HG03103 (cell line): ENCODE measurements at regions not wholly inside any gene's neighbourhood (a gene's known extent, or its start where the extent isn't known, plus 50 kb on each side); places are given as distances from the start of the nearest gene placed in this dataset.

Source experiments
- ATAC-seq: cut with Tn5 transposase; IDR thresholded peaks from one replicate; pipeline ENCODE4 v1.9.1; 2021; ENCODE audit warnings: low read depth; ENCODE audit not compliant: unreplicated experiment

- no peak for ATAC-seq
These were observed 182.6 kb upstream of the THSD7B start for GRCh38 chr2:136582628-136583205.

- ATAC-seq: no peak
These were observed 193.0 kb upstream of the THSD7B start for GRCh38 chr2:136572335-136572734.

DNA sequence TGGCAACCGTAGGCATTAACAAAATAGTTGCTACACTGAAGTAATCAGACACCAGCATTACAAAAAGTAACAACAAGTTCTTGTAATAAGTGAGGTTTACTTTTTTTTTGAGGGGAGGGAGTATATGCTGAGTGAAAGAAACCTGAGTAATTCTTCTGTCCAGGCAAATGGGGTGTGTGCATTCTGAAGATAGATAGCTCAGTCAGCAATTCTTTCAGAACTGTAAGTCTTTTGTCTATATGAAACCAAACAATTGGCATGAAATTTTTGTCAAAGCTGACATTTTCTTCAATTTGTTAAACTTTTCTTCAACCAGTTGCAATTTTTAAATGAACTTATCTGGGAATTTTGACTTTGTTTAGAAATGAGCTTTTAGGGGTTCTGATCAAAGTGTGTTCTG is 208.1 kb upstream of the THSD7B start:
- ATAC-seq: no peak

- ATAC-seq: no peak
These were observed 215.2 kb upstream of the THSD7B start for GRCh38 chr2:136550181-136550580.

DNA sequence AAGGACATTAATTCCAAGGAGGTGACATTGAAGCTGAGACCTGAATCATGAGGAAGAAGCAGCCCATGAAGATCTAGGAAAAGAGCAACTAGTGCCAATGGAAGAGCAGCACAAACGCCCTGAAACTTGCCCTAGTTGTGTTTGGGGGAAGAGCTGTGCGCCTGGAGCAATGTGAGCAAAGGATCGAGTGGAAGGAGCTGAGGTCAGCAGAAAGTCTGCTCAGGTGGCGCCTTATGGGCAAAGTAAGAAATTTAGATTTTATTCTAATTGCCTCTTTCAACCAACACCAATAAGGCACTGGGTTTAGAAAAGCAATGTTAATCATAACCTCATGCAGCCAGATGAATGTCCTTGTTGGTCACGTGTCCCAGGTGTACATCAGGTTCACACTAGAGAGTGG is 226.0 kb upstream of the THSD7B start:
- ATAC-seq: no peak

GRCh38 chr2:136538489-136538888 is 226.9 kb upstream of the THSD7B start:
- ATAC-seq: no peak

GRCh38 chr2:136534811-136535210 is 230.5 kb upstream of the THSD7B start:
- no peak for ATAC-seq

DNA sequence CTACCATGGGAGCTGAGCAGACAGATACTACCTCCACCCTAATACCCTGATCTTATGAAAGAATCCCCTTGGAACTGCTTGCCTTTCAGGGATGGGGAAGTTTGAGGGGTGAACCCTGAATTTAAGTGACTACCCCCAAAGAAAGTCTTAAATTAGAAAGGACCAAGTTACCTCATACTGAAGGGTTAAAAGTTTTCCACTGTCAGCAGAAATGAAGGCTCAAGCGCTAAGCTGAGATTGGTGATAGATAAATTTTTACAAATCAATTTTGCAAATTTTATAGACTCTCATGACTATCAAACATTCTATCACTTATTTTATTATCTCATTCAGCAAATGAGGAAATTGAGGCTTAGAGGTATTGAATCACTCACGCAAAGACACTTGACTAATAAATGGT is 233.2 kb upstream of the THSD7B start:
- ATAC-seq: no peak

DNA sequence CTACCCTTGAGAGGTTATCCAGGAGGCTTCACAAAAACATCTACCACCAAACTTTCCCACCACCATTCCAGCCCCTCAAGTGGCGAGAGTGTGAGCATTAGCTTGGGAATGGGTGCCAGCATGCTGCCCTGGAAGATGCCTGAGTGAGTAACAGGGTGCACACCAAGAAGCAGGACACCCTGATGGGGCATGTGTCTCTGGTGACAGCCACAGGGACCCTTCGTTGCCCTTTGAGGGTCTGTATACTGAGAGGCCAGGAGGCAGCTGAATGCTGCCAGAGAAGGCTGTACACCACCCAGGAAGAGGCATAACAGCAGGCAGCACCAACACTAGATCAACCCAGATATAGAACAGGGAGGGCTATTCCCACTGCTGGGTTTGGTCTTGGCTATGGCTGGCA is 233.6 kb upstream of the THSD7B start:
- no peak for ATAC-seq

- no peak for ATAC-seq
These were observed 235.2 kb upstream of the THSD7B start for GRCh38 chr2:136530146-136530545.

GRCh38 chr2:136527560-136527959 is 237.8 kb upstream of the THSD7B start:
- ATAC-seq: no peak

- no peak for ATAC-seq
These were observed 242.6 kb upstream of the THSD7B start for GRCh38 chr2:136522724-136523123.

GRCh38 chr2:136517716-136518115 is 247.6 kb upstream of the THSD7B start:
- no peak for ATAC-seq

GRCh38 chr2:136510244-136510643 is 255.1 kb upstream of the THSD7B start:
- no peak for ATAC-seq

DNA sequence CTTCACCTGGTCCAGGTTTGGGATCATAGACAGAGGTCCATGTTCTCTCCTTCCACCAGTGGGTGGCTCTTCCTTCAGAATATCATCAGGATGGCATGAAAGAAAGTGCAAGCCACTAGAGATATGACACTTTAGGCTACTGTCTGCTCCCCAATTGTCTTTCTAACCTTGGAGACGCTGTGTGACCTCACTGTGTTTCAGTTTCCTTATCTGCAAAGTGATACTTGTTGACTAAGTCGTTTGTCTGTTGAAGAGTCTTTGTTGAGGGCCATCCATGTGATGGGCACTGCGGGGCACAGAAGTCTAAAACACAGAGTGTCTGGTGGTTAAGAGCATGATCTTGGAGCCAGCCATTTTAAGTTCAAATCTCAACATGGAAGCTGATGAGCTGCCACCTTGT is 259.9 kb upstream of the THSD7B start:
- no peak for ATAC-seq

DNA sequence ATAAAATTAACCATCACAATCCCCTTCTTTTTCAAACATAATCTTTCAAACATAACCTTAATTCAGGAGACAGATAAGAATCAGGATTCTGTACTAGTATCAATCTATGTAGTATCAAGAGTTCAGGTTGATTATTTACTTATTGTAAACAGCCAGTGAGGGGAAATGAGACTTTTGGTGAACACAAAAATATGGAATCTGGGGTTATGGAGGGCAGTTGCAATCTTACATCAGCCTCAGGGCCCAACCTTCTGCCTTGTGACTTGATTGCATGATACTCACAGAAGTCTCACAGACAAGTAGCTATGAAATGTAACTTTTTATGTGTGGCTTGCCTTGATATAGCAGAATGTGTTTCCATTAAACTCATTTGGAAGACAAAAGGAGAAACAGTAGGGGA is 262.7 kb upstream of the THSD7B start:
- ATAC-seq: no peak

DNA sequence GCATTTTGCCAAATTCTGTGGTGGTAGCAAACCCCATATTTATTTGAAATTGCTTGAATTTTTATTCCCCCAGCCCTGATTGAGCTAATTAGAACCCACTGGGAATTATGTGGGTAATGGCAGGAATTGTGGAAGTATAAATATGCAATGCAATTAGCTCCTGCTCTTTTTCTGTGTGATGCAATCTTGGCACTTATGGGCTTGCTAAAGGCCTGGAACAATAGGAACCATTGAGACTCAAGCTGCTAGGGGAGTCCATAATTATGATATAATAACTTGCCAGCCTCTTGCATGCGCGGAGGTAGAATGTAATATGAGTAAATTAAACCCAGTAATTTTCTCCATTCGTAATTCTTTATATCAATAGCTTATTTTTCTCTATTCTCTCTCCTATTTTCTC is 267.6 kb upstream of the THSD7B start:
- ATAC-seq: no peak

GRCh38 chr2:136496966-136497365 is 268.4 kb upstream of the THSD7B start:
- no peak for ATAC-seq

- peak; percentile 93 for ATAC-seq
These were observed 269.7 kb upstream of the THSD7B start for GRCh38 chr2:136495636-136496035.

DNA sequence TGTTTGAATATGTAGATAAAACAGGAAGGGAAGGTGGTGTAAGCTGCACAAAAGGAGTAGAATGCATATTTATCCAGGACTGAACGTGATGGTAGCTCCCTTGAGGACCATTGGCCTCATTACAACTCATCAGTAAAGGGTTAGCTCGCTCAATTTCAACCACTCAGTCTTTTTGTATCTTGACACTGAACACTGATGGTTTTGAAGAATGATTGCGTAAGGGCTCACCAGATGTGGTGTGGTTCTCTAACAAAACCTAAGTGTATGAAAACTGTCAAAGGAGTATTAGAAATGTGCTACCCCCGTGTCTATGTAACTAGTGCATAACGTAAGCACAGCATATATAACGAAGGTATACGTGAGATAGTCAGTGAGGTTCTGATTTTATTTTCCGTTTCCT is 272.4 kb upstream of the THSD7B start:
- ATAC-seq: no peak

DNA sequence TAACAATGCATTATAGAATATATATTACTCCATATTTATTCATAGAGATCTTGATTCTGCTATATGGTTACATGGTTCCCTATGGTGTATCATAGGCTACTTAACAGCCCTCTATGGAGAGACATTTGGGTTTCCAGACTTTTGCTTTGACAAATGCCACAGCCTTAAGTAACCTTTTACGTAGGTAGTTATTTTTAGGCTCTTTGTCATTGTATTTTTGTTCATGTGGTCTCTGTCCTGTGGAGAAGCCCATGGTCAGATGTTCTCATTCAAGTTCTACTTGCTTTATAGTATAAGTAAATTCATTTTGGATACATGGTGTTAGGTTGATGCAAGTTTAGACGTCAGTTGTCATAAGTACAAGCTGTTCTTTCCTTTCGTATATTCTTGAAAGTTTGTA is 275.2 kb upstream of the THSD7B start:
- ATAC-seq: no peak

DNA sequence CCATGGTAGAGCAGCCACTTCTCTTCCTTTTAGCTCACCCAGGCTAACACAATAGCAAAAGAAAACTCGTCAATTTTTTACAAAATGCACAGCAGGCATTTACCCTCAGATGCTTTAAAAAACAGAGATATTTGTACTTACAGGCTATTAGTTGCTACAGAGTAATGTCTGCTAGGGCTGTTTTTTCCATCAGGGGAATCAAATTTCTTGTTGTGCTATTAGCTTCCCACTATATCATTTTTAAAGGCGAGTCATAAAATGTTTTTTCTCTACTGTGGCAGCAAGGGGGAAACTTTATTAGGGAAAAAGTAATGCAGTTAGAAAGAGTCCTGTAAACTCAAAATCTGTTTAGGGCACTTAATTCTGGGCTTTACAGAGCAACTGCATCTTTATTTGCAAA is 277.9 kb upstream of the THSD7B start:
- ATAC-seq: no peak

DNA sequence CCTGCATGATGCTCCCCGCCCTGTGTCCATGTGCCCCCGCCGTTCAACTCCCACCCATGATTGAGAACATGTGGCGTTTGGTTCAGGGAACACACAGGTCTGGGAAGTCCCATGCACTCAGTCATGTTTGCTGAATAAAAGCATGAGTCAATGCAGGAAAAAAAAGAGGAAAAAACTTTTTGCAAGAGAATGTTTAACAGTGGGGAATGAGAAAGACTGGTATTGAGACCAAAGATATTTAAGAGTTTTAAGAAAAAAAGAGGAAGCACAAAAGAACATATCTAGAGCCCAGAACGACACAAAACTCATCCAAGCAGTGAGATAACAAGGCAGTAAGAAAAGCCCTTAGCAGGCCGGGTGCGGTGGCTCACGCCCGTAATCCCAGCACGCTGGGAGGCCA is 279.2 kb upstream of the THSD7B start:
- peak; percentile 64 for ATAC-seq
